Mesenteric fat pad (tissue), 1 donor: ENCODE measurements at regions not wholly inside any gene's neighbourhood (a gene's known extent, or its start where the extent isn't known, plus 50 kb on each side); places are given as distances from the start of the nearest gene placed in this dataset.
"Not testable (repeated sequence)": the region's sequence is repeated elsewhere in the genome, so short reads cannot be mapped to it uniquely, and the experiment has no call there.

Experiments
- DNase-seq: peaks from one replicate; pipeline ENCODE4 v3.0.0-alpha.2; 2020; ENCODE audit warnings: low spot score
- donor health status: DM: yes; HTN: yes; CAD: no.

DNA sequence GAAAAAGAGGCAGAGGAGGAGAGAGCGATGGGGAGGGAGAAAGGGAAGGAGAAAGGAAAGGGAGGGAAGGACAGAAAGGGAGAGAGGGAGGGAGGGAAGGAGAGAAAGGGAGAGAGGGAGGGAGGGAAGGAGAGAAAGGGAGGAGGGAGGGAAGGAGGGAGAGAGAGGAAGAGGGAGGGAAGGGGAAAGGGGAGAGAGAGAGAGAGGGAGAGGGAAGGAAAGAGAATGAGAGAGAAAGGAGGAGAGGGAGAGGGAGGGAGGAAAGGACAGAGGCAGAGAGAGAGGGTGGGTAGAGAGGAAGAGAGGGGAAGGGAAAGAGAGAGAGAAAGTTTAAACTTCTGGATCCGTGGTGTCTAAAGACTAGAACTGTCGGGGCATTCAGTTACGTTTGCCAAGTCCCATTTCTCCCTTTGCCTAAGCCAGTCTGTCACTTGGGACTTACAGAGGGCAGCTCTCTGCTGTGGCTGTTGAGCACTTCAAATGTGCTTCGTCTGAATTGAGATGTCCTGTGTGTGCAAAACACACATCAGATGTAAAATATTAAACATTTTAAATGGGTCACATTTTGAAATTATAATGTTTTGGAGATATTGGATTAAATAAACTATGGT, 62.6 kb downstream of the PLXNA1 start:
- DNase-seq: no peak

DNA sequence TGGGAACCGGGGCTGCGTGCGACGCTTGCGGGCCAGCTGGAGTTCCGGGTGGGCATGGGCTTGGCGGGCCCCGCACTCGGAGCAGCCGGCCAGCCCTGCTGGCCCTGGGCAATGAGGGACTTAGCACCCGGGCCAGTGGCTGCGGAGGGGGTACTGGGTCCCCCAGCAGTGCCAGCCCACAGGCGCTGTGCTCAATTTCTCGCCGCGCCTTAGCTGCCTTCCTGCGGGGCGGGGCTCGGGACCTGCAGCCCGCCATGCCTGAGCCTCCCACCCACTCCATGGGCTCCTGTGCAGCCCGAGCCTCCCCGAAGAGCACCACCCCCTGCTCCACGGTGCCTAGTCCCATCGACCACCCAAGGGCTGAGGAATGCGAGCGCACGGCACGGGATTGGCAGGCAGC, 63.8 kb downstream of the PLXNA1 start:
- DNase-seq: not testable (repeated sequence)

DNA sequence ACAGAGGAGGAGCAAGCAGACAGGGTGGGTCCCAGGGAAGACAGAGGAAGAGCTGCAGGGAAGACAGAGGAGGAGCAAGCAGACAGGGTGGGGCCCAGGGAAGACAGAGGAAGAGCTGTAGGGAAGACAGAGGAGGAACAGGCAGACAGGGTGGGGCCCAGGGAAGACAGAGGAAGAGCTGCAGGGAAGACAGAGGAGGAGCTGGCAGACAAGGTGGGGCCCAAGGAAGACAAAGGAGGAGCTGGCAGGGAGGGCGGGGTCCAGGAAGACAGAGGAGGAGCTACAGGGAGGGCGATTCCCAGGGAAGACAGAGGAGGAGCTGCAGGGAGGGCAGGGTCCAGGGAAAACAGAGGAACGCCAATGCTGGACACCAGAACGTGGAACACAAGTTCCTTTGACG, 66.5 kb downstream of the PLXNA1 start:
- DNase-seq: no peak

DNA sequence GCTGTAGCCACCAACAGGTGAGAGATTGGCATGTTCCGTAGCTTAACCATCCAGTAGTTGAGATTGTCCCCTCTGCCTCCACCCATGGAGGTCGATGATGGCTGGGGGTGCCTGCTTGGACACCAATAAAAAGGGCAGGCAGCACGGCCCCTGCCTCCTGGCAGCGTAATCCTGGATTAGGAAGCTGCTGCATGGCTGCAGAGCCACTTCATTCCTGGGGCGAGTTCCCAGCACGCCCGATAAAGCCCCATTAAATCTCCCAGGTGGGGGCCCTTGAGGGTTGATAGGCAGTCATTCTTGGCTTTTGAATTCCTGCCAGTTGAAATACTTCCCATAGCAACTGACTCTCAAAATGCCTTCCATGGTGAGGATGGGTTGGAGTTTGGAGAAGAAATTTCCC, 67.8 kb downstream of the PLXNA1 start:
- no peak for DNase-seq

DNA sequence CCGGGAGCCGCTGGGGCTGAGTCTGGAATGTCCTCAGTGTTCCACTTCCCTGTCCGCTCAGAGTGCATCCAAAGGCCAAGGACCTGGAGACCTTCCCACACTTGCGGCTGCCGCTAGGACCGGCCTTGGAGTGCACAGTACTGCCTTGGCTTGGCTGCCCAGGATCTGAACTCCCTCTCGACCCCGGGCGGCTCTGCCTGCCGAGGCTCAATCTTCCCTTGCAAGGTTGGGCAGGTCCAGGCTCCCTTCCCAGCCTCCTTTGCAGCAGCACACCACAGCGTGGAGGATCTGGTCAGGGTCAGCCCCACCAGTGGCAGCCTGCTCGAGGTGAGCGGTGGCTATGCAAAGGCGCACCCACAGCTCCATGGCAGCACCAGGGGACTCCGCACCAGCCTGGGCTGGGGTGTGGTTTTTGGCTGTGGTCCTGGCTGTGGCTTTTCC, 69.2 kb downstream of the PLXNA1 start:
- no peak for DNase-seq

DNA sequence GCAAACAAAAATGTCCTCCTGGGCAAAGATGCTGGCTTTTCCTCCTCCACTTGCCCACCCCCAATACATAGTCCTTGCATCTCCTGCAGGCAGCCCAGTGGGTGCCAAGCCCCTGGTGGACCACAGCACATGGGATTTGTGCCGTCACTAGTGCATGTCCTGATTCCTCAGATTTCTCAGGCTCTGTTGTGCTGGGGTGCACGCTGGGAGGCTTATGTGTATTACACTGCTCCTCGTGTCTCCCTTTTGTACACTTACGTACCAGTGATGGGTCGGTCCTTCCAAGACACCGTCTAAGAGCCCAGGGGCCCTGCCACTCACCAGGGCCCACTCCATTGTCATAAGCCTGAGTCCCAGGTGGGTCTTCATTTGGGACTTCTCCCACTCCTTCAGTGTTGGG, 70.1 kb downstream of the PLXNA1 start:
- DNase-seq: no peak

DNA sequence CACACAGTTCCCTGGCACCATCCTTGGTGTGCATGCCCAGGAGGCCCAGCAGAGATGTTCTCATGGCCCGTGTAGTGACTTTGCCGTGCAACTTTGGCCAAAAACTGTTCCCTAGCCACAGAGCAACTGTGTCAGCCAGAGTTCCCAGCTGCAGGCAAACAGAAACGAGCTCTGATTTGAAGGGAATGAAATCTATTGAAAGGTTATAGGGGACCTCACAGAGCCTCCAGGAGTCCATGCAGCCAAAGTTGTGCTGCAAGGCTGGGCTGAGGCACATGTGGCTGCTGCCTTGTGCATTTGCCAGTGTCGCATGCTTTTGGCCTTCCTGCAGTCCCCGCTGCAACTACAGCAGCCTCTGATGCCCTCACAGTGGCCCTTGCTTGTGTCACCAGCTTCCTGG, 70.5 kb downstream of the PLXNA1 start:
- DNase-seq: no peak

DNA sequence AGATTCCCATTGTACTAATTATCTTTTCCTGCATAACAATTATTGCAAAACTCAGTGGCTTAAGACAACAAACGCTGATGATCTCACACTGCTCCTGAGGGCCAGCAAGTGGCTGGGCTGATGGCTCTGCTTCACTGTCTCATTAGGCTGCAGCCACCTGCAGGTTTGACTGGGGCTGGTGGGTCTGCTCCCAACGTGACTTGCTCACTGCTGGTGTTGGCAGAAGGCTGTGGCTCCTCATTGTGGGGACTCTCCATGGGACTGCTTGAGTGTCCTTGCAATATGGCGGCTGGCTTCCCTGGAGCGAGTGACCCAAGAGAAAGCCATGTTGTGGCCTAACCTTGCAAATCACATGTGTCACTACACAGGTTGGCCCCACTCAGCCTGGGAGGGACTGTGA, 71.1 kb downstream of the PLXNA1 start:
- no peak for DNase-seq

DNA sequence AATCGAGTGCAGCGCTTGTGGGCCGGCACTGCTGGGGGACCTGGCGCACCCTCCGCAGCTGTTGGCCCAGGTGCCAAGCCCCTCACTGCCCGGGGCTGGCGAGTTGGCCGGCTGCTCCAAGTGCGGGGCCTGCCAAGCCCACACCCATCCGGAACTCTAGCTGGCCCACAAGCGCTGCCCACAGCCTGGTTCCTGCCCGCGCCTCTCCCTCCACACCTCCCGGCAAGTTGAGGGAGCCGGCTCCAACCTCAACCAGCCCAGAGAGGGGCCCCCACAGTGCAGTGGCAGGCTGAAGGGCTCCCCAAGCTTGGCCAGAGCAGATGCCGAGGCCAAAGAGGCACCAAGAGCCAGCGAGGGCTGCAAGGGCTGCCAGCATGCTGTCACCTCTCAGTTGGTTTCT, 73.4 kb downstream of the PLXNA1 start:
- no peak for DNase-seq

DNA sequence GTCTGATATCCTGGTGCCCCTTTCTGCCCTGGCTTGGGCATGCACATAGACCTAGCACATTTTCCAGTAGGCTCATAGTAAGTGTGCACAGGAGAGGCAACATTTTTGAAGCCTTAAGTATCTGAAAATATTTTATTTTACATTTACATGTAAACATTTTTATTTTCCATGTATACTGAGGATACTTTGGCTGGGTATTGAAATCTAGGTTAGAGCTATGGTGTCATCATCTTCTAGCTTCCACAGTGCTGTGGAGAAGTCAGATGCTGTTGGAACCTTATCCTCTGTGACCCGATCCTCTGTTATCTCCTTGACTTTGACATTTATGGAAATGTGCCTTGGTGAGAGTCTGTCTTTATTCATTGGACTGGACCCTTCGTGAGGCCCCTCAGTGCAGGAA, 74.1 kb downstream of the PLXNA1 start:
- no peak for DNase-seq

DNA sequence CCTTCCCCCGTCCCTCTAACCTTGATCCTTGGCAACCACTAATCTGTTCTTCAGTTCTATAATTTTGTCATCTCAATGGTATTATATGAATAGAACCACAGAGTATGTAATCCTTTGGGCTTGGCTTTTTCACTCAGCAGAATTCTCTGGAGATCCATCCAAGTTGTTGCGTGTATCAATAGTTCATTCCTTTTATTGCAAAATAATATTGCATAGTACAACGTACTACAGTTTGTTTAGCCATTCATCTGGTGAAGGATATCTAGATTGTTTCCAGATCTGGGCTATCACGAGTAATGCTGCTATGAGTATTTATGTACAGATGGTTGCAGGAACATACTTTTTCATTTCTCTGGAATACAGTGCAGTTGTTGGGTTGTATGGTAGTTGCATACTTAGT, 76.2 kb downstream of the PLXNA1 start:
- DNase-seq: no peak

DNA sequence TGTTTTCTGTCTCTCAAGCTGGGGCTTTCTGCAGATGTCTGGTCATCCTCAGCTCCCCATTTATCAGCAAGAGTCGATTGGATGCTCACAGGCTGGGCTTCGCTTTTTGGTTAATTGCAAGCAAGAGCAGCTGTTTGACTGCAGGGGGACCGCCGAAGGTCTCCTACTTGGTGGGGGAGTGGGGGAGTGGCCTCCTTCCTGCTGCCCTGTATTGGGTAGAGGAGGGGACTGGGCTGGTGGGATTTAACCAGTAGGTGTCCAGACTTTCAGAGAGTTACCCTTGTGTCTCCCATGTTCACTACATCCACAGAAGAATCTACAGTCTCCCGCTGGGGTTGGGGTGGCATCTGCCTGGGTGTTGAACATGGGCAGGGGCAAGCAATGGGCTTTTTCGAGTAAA, 78.7 kb downstream of the PLXNA1 start:
- no peak for DNase-seq

DNA sequence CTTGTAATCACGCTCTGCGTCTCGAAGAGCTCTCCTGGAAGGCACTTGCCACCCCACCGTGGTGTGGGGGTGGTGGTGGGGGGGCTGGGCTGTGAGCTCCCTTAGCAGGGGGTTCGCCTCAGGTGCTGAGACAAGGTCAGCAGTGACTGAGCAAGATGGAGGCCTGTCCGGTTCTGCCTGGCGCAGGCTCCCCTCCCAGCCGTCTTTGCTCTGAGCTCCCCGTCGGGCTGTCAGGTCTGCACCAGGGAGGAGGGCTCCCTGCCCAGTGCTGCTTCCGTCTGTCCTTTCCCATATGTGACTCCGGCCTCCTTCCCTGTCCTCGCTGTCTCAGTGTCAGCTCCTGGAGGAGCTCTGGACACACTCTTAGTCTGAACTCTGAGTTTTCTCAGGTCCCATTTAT, 80.0 kb downstream of the PLXNA1 start:
- no peak for DNase-seq

DNA sequence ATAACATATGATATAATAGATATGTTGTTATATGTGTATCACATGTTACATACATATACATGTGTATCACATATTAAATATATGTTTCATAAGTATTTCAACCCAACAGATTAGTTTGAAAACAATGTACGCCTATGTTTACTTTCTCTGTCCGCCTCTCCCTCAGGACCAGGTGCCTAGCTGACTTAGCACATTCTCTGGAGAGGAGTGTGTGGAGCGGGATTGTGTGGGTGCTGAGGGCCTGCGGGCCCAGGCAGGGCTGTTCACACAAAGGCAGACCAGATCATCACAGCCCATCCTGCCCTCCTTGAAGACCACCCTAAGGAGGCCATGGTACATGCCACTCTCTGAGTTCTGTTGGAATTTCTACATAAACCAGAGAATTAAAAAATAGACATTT, 81.0 kb downstream of the PLXNA1 start:
- DNase-seq: no peak

DNA sequence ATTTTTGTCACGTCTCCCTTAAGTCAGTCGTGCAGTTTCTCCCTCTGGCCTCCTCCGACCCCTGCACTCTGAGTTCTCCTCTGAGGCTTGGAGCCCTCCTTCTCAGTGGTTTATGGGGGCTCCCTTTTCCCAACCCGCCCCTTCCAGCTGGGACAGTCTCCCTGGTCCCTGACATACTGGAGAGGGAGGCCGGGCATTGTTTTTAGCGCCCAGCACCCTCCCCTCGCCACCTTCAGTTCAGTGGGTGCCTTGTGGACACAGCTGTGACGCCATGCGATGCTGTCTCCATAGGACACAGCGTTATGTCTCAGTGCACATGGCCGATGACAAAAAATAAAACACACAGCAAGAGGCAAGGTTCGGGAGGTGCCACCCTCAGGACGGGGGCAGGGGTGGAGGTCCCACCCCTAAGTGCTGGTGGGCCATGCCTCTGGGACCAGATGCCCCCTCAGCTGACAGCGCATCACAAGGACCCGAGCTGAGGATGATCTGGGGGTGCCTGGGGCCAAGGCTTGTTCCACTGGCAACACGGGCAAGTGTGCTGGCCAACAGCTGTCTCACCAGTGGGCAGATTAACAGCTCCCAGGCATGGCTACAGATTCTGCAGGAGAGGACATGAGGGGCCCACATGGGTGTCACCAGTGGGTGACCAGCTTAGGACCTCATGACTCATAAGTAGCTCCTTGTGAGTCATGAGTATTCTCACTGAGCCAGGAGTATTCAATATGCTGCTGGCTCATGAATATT, 81.6 kb downstream of the PLXNA1 start:
- DNase-seq: no peak

DNA sequence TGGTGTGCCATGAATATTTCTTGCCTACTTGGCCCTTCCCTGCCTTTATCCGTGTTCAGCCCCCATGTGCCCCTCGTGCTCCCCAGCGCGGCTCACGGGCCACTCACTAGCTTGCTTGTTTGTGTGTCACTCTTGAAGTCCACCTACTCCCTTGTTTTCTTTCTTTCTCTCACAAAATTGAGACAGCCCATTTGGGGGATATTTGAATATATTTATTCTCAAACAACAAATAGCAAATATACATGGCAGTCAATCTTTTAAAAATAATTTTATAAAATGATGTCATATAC, 82.2 kb downstream of the PLXNA1 start:
- DNase-seq: no peak

DNA sequence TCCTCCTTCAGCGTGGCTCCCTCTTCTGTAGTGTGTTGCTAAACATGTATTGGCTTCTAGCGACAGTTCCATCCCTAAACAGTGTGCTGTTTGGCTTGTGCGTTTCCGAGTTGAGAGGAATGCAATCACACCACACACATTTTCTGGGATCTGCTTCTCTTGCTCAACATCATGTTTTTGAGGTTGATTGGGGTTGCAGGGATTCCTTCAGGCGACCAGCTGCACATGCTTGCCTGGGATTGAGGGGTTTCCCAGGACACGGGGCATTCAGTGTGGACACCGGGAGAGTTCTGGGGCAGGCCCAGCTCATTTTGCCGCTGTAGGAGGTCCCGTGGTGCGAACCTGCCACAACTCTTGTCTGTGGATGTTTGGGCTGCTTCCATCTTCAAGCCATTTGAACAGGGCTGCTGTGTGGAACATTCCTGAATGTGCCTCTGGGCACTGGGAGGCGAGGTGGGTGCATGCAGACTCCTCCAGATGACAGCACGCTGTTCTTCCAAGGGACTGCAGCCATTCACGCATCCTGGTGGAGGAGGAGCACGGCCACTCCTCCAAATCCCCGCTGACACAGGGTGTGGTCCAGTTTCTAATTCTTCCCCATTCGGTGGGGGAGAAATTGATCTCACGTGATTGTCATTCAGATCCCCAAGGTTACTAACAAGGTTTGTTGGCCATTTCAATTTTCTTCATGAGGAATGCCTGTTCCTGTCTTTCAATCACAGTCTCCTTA, 82.8 kb downstream of the PLXNA1 start:
- DNase-seq: no peak

DNA sequence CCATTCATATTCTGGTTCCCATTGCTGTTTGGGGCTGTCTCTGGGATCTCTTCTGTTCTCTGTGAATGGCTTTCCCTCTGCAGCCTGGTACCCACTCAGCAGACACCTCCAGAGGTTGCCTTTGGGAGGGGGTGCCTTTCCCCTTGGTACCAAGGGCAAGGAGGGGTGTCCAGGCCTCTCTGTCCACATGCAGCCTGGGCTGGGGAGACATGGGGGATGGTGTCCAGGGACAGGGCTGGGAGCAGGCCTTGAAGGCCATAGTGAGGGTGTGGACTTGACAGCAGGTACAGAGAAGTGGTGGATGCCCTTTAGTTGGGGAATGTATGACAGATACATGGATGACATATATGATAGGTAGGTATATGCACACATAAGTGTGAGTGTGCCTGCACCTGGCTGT, 83.7 kb downstream of the PLXNA1 start:
- DNase-seq: no peak

DNA sequence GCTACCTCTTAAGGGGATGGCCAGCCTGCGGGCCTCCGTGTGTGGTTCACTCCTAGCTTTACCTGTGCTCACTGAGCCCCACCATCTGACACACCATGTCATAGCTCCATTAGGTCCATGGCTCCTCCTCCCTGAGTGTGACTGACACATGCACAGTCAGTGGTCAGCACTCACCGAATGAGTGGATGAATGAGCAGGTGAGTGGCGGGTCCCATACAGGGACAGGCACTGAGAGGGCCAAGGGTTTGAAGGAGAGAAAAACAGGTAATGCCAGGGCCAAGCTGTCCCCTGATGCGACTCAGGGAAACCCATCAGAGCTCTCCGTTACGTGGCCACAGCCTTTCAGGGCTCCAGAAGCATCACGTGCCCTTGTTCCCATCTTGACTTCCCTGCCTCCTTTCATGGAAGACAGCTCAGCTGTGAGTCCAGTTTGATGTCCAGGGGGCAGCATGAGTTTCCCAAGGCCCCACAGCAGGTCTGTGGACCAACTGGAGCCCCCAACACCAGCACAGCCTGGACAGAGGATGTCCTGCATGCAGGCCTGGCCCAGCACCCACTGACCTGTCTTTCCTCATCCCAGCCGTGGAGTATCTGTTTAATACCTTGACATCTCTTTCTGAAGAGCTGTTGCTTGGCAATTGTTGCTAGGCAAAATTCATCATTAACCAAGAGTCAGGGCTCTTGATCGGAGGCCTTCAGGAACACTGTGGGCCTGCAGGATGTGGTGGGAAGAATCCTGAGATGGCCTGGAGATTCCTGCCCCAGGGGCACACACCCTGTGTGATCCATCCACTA, 84.4 kb downstream of the PLXNA1 start:
- no peak for DNase-seq

DNA sequence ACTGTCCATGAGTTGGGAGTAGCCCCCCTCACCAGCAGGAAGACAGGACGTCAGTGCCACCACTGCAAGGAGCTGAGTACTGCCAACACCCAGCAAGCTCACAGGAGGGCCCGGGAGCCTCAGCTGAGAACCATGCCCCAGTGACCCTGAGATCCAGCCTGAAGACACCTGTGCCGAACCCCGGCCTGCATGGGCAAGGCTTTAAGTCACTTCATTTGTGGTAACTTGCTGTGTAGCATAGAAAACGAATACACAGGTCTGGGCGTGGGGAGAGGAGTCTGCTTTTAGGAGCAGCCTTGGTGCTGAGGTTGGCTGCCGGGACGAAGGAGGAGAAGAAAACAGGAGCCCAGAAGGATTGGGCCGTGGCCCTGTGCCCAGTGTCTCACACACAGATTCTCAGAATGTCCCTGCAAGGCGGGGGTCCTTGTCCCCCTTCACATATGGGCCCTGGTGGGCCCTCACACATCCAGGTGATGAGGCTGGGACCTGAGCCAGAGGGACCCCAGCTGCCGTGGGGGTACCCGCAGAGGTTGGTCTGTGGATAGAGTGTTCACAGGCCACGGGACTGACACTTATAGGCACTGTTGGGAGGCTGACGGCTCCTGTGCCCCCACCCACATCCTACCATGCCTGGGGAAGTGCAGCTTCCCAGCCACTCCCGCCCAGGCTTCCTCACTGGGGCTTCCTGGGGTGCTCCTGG, 85.3 kb downstream of the PLXNA1 start:
- DNase-seq: no peak

DNA sequence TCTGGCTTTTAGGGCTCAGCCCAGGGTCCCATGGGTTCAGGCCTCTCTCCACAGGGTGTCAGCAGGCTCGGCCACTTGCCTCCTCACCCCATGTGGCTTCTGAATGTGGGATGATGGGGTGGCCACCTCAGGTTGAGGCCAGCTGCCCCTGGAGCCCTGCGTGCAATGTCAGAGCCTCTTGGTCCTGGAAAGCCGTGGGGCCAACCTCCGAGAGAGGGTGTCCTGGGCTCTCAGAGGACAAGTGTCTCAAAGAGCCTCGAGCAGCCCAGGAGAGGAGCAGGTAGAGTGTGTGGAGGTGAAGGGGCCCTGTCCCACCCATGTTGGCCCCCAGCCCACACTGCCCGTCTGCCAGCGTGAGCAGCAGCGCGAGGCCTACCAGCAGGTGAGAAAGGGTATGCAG, 86.0 kb downstream of the PLXNA1 start:
- DNase-seq: no peak
